HG03575 (cell line): ENCODE measurements at regions not wholly inside any gene's neighbourhood (a gene's known extent, or its start where the extent isn't known, plus 50 kb on each side); places are given as distances from the start of the nearest gene placed in this dataset.
"Not testable (repeated sequence)": the region's sequence is repeated elsewhere in the genome, so short reads cannot be mapped to it uniquely, and the experiment has no call there.

ENCODE experiments used
- ATAC-seq: cut with Tn5 transposase; IDR thresholded peaks from one replicate; pipeline ENCODE4 v1.9.1; 2021; ENCODE audit not compliant: unreplicated experiment, insufficient number of reproducible peaks, low FRiP score; ENCODE audit errors: extremely low read depth

- no peak for ATAC-seq
Measured at GRCh38 chr12:67048371-67048770, 220.8 kb upstream of the CAND1 start.

- not testable (repeated sequence) for ATAC-seq
Measured at GRCh38 chr12:67049199-67049598, 220.0 kb upstream of the CAND1 start.

GRCh38 chr12:67052981-67053380 is 216.2 kb upstream of the CAND1 start:
- no peak for ATAC-seq

GRCh38 chr12:67056329-67056728 is 212.8 kb upstream of the CAND1 start:
- no peak for ATAC-seq

- no peak for ATAC-seq
Measured at GRCh38 chr12:67057072-67057471, 212.1 kb upstream of the CAND1 start.

GRCh38 chr12:67062193-67062592 is 207.0 kb upstream of the CAND1 start:
- no peak for ATAC-seq

- ATAC-seq = no peak
Measured at GRCh38 chr12:67067453-67068203, 201.5 kb upstream of the CAND1 start.

GRCh38 chr12:67068204-67068731 is 200.9 kb upstream of the CAND1 start:
- no peak for ATAC-seq

GRCh38 chr12:67068761-67069450 is 200.3 kb upstream of the CAND1 start:
- no peak for ATAC-seq

GRCh38 chr12:67069451-67070306 is 199.5 kb upstream of the CAND1 start:
- no peak for ATAC-seq

- no peak for ATAC-seq
Measured at GRCh38 chr12:67070307-67070600, 198.9 kb upstream of the CAND1 start.

GRCh38 chr12:67070604-67071003 is 198.6 kb upstream of the CAND1 start:
- ATAC-seq = no peak

- not testable (repeated sequence) for ATAC-seq
Measured at GRCh38 chr12:67072281-67072680, 196.9 kb upstream of the CAND1 start.

- no peak for ATAC-seq
Measured at GRCh38 chr12:67073336-67073735, 195.8 kb upstream of the CAND1 start.

GRCh38 chr12:67074072-67074471 is 195.1 kb upstream of the CAND1 start:
- ATAC-seq = no peak

GRCh38 chr12:67077617-67078016 is 191.5 kb upstream of the CAND1 start:
- ATAC-seq = no peak

- no peak for ATAC-seq
Measured at GRCh38 chr12:67078957-67079356, 190.2 kb upstream of the CAND1 start.

- no peak for ATAC-seq
Measured at GRCh38 chr12:67080637-67081036, 188.5 kb upstream of the CAND1 start.

- no peak for ATAC-seq
Measured at GRCh38 chr12:67082221-67082620, 186.9 kb upstream of the CAND1 start.

- ATAC-seq = no peak
Measured at GRCh38 chr12:67085699-67086098, 183.5 kb upstream of the CAND1 start.
